Neural progenitor cell (in vitro differentiated cells): ENCODE measurements at regions not wholly inside any gene's neighbourhood (a gene's known extent, or its start where the extent isn't known, plus 50 kb on each side); places are given as distances from the start of the nearest gene placed in this dataset.
A peak's percentile ranks its signal among the peaks of the same experiment; 100 is the strongest.

Experiments
- DNase-seq: peaks from one replicate; pipeline ENCODE4 v3.0.0-alpha.2; 2016; ENCODE audit warnings: low spot score
- H2AFZ ChIP-seq: fragments of 200-600 bp; sonication (generic); replicated peaks from 2 replicates; pipeline ENCODE4 v1.6.1; 2016; ENCODE audit warnings: antibody characterized with exemption
- H3F3A ChIP-seq: fragments of 200-600 bp; sonication (generic); 2 replicates; pipeline ENCODE4 v1.6.1; 2016; ENCODE audit warnings: antibody characterized with exemption, low read depth
- H3K27ac ChIP-seq: fragments of 200-600 bp; sonication (generic); 2 replicates; pipeline ENCODE4 v1.5.1; 2016; ENCODE audit warnings: mild to moderate bottlenecking
- H3K27me3 ChIP-seq: fragments of 200-600 bp; sonication (generic); 2 replicates; pipeline ENCODE4 v1.6.1; 2016; ENCODE audit warnings: mild to moderate bottlenecking, moderate library complexity
- H3K36me3 ChIP-seq: fragments of 200-600 bp; sonication (generic); 2 replicates; pipeline ENCODE4 v1.5.1; 2016
- H3K4me1 ChIP-seq: fragments of 200-600 bp; sonication (generic); 2 replicates; pipeline ENCODE4 v1.6.1; 2016; ENCODE audit warnings: mixed run types
- H3K4me2 ChIP-seq: fragments of 200-600 bp; sonication (generic); 2 replicates; pipeline ENCODE4 v1.6.1; 2016
- H3K4me3 ChIP-seq: fragments of 200-600 bp; sonication (generic); 2 replicates; pipeline ENCODE4 v1.5.1; 2016
- H3K79me2 ChIP-seq: fragments of 200-600 bp; sonication (generic); 2 replicates; pipeline ENCODE4 v1.6.1; 2016; ENCODE audit warnings: low read depth
- H3K9ac ChIP-seq: fragments of 200-600 bp; sonication (generic); 2 replicates; pipeline ENCODE4 v1.6.1; 2016
- H3K9me3 ChIP-seq: fragments of 200-600 bp; sonication (generic); 2 replicates; pipeline ENCODE4 v1.5.1; 2016; ENCODE audit warnings: low read depth
- H4K20me1 ChIP-seq: fragments of 200-600 bp; sonication (generic); 2 replicates; pipeline ENCODE4 v1.6.1; 2016; ENCODE audit warnings: low read depth
- H3K27ac Mint-ChIP-seq: 3 replicates; pipeline ENCODE4 v1.8.0; 2021; ENCODE audit warnings: mixed read lengths
- H3K27me3 Mint-ChIP-seq: 2 replicates; pipeline ENCODE4 v1.8.0; 2022; ENCODE audit warnings: low read depth, mild to moderate bottlenecking, inconsistent platforms, moderate library complexity, mixed read lengths; ENCODE audit not compliant: insufficient read depth
- H3K36me3 Mint-ChIP-seq: 3 replicates; pipeline ENCODE4 v1.8.0; 2021; ENCODE audit warnings: mixed read lengths
- H3K4me1 Mint-ChIP-seq: 3 replicates; pipeline ENCODE4 v1.8.0; 2021; ENCODE audit warnings: mixed read lengths
- H3K4me3 Mint-ChIP-seq: 3 replicates; pipeline ENCODE4 v1.8.0; 2021; ENCODE audit warnings: mild to moderate bottlenecking, moderate library complexity, mixed read lengths
- H3K9me3 Mint-ChIP-seq: 3 replicates; pipeline ENCODE4 v1.8.0; 2020; ENCODE audit warnings: mixed read lengths
- EZH2 ChIP-seq: fragments of 200-600 bp; sonication (generic); IDR thresholded peaks from 2 replicates; pipeline ENCODE4 v1.6.1; 2017; ENCODE audit warnings: antibody characterized with exemption, mild to moderate bottlenecking, moderate library complexity
- EZH2phosphoT487 ChIP-seq: fragments of 200-600 bp; sonication (generic); IDR thresholded peaks from 2 replicates; pipeline ENCODE4 v1.6.1; 2017; ENCODE audit warnings: antibody characterized with exemption
- TF ChIP-seq, protein P1 (sequence below): fragments of 200-600 bp; sonication (generic); IDR thresholded peaks from 2 replicates; pipeline ENCODE4 v1.5.1; 2017; ENCODE audit warnings: antibody characterized with exemption, mild to moderate bottlenecking

DNA sequence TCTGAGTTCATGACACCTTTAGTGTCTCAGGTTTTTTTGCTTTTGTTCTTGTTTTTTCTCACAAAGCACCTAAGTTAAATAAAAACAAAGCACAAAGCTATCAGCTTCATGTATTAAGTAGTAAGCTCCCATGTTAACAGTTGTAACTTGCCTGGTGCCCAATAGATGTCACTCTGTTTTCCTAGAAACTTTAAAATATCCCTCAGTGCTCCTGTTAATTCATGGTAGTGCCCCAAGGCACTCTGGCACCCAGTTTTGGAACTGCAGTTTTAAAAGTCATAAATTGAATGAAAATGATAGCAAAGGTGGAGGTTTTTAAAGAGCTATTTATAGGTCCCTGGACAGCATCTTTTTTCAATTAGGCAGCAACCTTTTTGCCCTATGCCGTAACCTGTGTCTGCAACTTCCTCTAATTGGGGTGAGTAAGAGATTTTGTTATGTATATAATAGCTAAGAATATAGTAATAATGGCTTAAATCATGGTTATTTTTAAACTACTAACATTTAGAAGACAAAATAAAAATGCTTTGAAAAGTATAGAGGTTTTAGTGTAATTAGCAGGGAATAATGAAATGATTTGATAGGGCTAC is 555.0 kb upstream of the TMEFF2 start:
- Histone ChIP-seq H4K20me1 (no peaks in the 10 kb centered on the region), H3K36me3 (no peaks in the 10 kb centered on the region), H3K4me2 (no peak overlapping the region), H3K27ac (no peak overlapping the region), H3F3A (no peaks in the 10 kb centered on the region), H3K9ac (no peak overlapping the region), H3K9me3 (no peaks in the 10 kb centered on the region), H3K4me3 (no peak overlapping the region), H3K4me1 (no peaks in the 10 kb centered on the region), H2AFZ (no peak overlapping the region), H3K27me3 (no peaks in the 10 kb centered on the region), H3K79me2 (no peaks in the 10 kb centered on the region)
- H3K4me1 Mint-ChIP-seq, result no peaks in the 10 kb centered on the region
- H3K27me3 Mint-ChIP-seq, result no peaks in the 10 kb centered on the region
- no peaks in the 10 kb centered on the region for H3K36me3 Mint-ChIP-seq
- H3K4me3 Mint-ChIP-seq, result no peak overlapping the region
- TF ChIP-seq, protein P1, sequence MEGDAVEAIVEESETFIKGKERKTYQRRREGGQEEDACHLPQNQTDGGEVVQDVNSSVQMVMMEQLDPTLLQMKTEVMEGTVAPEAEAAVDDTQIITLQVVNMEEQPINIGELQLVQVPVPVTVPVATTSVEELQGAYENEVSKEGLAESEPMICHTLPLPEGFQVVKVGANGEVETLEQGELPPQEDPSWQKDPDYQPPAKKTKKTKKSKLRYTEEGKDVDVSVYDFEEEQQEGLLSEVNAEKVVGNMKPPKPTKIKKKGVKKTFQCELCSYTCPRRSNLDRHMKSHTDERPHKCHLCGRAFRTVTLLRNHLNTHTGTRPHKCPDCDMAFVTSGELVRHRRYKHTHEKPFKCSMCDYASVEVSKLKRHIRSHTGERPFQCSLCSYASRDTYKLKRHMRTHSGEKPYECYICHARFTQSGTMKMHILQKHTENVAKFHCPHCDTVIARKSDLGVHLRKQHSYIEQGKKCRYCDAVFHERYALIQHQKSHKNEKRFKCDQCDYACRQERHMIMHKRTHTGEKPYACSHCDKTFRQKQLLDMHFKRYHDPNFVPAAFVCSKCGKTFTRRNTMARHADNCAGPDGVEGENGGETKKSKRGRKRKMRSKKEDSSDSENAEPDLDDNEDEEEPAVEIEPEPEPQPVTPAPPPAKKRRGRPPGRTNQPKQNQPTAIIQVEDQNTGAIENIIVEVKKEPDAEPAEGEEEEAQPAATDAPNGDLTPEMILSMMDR, result peak; percentile 64
- TF ChIP-seq EZH2phosphoT487, result no peak
- peaks cover 5% of the 10 kb centered on the region for H3K9me3 Mint-ChIP-seq
- DNase-seq, result peak; percentile 38
- H3K27ac Mint-ChIP-seq, result no peak overlapping the region

DNA sequence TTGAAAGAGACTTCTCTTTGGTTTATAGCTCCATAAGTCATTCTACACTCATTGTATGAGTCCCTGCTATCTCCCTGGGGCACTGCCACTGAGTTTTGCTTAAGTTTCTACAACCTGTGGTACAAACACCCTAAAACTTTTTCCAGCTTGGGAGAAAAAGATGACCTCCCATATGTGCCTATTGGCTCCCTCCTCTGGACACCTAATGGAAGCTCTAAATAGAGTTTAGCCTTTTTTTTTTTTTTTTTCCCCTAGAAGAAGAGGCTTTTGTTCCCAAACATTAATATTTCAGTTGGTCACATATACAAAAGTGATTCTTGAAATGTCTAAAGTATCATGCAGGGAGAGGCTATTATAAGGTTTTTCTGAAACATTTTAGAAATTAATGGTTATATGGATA is 547.2 kb upstream of the TMEFF2 start:
- no peak overlapping the region for H3K4me3 Mint-ChIP-seq
- no peak overlapping the region for H3K27ac Mint-ChIP-seq
- TF ChIP-seq, protein P1, result peak; percentile 64
- TF ChIP-seq EZH2, result no peak
- Histone ChIP-seq H3K27me3 (no peaks in the 10 kb centered on the region), H3K79me2 (no peaks in the 10 kb centered on the region), H3K36me3 (no peaks in the 10 kb centered on the region), H3K9ac (no peak overlapping the region), H3K27ac (no peak overlapping the region), H4K20me1 (no peaks in the 10 kb centered on the region), H3F3A (no peaks in the 10 kb centered on the region), H3K4me2 (no peak overlapping the region), H3K4me1 (no peaks in the 10 kb centered on the region), H3K9me3 (no peaks in the 10 kb centered on the region), H3K4me3 (no peak overlapping the region), H2AFZ (peak overlapping the region; percentile 82)
- DNase-seq, result peak; percentile 56
- H3K4me1 Mint-ChIP-seq, result no peaks in the 10 kb centered on the region
- H3K9me3 Mint-ChIP-seq, result no peaks in the 10 kb centered on the region
- peaks cover 2% of the 10 kb centered on the region for H3K27me3 Mint-ChIP-seq
- H3K36me3 Mint-ChIP-seq, result no peaks in the 10 kb centered on the region

DNA sequence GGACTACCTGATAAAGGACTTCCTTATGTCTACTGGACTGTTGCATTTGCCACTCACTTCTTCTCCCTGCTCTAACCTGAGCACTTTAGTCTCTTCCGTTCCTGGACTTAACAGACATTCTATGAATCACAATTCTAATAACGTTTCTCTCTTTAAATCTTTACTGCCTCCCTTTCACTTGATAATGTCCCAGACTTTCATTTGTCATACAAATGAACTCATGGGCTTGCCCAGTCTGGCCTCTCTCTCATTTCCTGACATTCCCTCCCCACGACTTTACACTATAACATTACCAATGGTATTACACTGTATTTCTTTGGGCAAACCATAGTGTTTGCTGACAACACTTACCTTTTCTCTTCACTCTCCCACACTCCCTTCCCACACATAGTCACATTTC is 540.7 kb upstream of the TMEFF2 start:
- Histone ChIP-seq H3K4me2 (no peak overlapping the region), H3K9me3 (no peaks in the 10 kb centered on the region), H3K4me3 (no peak overlapping the region), H3K79me2 (no peaks in the 10 kb centered on the region), H2AFZ (no peak overlapping the region), H3K4me1 (no peaks in the 10 kb centered on the region), H3F3A (no peaks in the 10 kb centered on the region), H3K27me3 (no peaks in the 10 kb centered on the region), H3K27ac (no peak overlapping the region), H4K20me1 (no peaks in the 10 kb centered on the region), H3K36me3 (no peaks in the 10 kb centered on the region), H3K9ac (no peak overlapping the region)
- Mint-ChIP-seq H3K9me3 (no peaks in the 10 kb centered on the region), H3K36me3 (no peaks in the 10 kb centered on the region), H3K4me1 (no peaks in the 10 kb centered on the region), H3K27ac (no peak overlapping the region), H3K27me3 (peaks cover 2% of the 10 kb centered on the region), H3K4me3 (no peak overlapping the region)
- no peak for DNase-seq
- TF ChIP-seq, protein P1, result no peak
- TF ChIP-seq EZH2phosphoT487 (no peak), EZH2 (no peak)
